Globus pallidus (tissue), 1 donor: ENCODE measurements at regions not wholly inside any gene's neighbourhood (a gene's known extent, or its start where the extent isn't known, plus 50 kb on each side); places are given as distances from the start of the nearest gene placed in this dataset.
"Not testable (repeated sequence)": the region's sequence is repeated elsewhere in the genome, so short reads cannot be mapped to it uniquely, and the experiment has no call there.

Experiments
- DNase-seq: peaks from one replicate; pipeline ENCODE4 v3.0.0-alpha.2; 2015; ENCODE audit warnings: low spot score

DNA sequence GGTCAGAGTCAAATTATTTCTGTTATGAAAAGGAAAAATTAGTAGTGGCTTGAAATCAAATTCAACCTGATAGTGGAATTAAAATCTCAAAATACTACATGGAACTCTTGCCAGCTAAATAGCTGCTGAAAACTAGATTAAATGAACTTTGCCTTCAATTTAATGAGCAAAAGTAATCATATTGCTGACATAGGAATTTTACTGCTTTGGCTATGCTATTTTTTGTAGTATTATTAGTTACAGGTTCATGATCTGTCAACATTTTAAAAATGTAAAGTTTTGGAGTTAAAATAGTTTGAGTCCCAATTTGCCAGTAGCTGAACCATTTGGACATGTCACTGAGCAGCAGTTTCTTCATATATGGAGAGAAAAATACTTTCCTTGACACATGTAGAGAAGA is 81.4 kb downstream of the RERGL start:
- DNase-seq, result no peak

- no peak for DNase-seq
These were observed 90.7 kb downstream of the RERGL start for GRCh38 chr12:17999174-17999801.

- DNase-seq, result peak; percentile 33
These were observed 97.9 kb downstream of the RERGL start for GRCh38 chr12:17992002-17992656.

DNA sequence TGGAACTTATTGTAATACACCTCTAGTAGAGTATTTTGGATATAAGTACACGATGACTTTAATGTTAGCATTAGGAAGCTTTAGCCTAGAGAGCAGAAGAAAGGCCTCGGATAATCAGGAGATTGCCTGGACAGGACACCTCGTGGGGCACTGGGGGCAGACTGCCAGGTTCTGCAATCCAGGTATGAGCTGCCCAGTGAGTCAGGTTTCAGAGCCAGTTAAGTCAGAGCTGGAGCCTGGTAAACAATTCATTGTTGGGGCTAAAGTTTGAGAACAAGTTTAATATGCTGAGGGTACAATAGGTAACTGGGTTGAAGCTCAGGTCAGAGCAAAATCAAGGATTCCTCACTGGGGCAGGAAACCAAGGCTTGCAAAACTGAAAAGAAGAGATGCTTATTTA is 107.4 kb downstream of the RERGL start:
- no peak for DNase-seq

DNA sequence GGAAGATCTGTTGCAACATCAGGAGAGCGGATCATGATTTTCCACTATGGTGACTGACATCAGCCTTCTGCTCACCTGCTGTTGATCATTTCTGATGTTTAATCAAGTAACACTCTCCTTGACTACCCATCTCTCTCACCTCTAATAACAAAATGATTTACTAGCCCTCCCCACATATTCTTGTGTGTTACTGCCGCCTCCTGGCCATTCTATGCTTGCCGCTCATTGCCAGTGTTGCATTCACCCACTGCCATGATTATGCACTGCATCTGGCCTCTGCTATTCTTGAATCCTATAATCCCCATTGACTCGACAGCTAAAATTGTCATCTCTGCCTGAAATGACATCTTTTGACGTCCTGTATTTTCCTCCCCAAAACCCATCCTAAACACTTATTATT is 113.8 kb downstream of the RERGL start:
- DNase-seq, result no peak

DNA sequence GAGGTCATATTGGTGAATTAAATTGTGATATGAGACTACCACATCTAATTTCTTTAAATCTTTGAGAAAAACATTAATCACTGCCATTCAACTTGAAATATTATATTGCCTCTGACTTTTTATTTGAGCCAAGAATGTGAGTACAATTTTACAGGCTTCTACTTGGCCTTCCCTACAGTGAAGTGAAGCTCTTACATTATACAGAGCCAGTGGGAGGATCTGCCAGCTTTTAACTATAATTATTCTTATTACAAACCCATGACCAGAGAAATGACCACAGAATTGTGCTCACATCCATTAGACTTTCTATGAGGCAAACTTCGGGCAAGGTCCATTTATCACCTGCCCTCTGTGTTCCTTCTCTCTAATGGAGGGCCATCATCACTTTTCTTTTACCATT is 114.2 kb downstream of the RERGL start:
- DNase-seq, result no peak

- DNase-seq, result no peak
These were observed 114.8 kb downstream of the RERGL start for GRCh38 chr12:17975239-17975638.

GRCh38 chr12:17971850-17972249 is 118.1 kb downstream of the RERGL start:
- DNase-seq, result no peak

- DNase-seq, result no peak
These were observed 135.2 kb downstream of the RERGL start for GRCh38 chr12:17954788-17955187.

DNA sequence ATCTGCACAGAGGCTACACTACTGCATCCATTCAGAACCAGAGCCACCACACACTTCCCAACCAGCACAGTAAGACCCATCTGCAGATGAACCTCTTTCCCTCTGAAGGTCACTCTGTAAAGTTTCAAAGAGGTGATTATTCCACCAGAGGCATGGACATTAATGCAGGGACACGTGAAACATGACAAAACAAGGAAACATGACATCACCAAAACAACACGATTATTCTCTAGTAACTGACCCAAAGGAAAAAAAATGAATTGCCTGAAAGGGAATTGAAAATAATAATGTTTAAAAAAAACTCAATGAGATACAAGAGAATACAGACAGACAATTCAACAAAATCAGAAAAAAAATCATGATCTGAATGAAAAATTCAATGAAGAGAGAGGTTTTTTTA is 139.1 kb downstream of the RERGL start:
- DNase-seq, result no peak

- DNase-seq, result no peak
These were observed 140.3 kb downstream of the RERGL start for GRCh38 chr12:17949558-17950141.

DNA sequence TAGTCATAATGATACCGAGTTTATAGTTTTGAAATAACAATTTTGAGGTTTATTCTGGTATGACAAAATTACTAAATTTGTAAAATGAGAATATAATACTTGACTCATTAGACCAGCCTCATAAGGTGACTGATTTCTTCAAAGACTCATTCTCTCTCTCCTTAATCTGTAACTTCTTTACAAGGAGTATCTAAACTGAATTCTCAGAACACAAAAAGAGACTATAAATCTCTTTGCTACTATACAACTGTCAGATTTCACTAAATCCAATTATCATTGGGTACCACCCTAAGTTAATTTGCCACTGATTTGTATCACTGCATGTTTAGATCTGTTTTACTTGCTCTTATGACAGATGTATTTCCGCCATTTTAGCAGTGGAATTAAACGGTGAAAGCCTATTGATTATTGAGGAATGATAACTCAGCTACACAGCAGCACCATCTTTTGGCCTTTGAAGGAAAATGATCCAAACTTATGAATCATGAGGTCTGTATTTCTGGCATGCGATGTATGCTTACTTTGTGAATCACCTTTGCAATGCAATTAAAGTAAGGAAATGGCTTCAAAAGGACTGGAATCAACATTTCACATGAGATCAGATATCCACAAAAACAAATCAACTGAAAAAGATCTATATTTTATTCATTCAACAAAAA is 161.2 kb downstream of the RERGL start:
- no peak for DNase-seq

- no peak for DNase-seq
These were observed 172.0 kb downstream of the RERGL start for GRCh38 chr12:17918013-17918412.

DNA sequence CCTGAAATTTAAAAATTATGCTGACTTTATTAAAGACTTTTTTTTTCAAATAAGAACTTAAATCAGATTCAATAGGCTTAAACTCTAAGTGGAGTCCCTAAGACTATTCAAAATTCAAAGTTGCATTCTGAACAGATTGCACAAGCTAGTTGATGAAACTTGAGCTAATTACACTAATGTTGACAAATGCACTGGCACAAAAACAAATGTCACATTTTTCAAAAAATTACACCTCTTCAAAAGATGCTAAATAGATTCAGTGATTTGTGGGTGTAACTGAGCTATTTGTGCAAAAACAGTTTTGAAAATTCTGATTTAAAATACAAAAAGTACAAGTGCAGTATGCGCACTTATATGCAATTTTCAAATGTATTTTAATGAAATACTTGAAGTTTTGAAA is 205.4 kb downstream of the RERGL start:
- DNase-seq, result no peak

GRCh38 chr12:17878714-17879113 is 211.3 kb downstream of the RERGL start:
- DNase-seq, result no peak

DNA sequence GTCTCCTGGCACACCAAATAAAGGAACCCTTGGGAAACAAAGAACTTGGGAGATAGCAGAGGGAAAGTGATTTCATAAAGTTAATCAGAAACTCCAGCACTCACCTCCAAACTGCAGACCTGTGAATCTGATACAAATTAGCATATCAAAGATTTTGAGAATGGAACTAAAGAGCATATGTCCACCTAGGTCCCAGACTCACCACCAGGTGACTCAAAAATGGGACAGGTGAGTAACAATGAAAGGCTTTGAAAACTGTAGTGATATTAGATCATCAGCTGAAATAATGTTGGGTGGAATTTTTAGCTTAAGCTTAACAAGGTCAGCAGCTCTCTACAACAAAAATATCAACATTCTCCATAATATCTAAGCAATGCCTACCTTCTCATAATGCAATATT is 214.8 kb downstream of the RERGL start:
- DNase-seq, result no peak

DNA sequence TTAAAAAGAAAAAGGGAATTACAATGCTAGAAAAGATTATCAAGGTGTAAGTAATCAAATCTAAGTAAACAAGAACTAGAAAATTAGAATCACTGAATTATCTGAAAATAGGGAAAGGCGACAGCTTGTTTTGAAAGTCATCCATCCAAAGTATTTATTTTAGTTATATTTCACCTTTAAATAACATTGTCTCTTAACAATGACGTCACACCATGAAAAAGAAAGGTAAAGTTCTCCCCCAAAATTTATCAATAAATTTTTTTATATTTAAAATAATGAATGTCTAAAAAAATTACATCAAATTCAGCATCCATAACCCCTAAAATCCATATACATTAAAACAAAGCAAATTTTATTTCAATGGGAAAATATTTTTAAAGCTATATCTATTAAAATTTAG is 223.2 kb downstream of the RERGL start:
- no peak for DNase-seq

GRCh38 chr12:17855548-17855947 is 234.4 kb downstream of the RERGL start:
- not testable (repeated sequence) for DNase-seq

DNA sequence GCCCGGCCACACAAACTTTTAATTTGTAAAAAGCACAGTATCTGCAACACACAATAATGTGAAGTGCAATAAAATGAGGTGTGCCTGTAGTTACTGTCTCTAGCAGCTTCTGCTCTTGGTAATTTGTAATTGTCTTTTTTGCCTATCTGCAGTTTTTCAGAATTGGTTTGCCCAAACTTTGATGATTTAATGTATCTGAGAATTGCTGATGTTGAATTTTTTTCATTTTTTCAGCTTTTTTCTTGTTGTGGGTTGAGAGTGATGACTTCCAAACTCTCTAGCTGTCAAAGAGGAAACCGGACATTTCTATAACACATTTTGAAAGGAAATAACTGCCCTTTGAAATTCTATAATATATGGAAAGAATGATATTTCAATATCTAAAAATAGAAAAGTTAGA is 236.9 kb downstream of the RERGL start:
- DNase-seq, result no peak

DNA sequence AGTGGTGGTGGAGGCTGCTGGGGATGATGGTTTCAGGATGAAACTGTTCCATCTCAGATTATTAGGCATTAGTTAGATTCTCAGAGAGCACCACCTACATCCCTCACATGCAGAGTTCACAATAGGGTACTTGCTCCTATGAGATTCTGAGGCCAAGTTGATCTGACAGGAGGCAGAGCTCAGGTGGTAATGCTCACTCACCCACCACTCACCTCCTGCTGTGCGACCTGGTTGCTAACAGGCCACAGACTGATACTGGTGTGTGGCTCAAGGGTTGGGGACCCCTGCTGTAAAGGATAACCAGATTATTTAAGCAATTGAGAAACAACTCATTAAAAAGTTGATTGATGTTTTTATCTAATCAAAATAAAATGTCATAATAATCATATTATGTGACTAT is 248.5 kb downstream of the RERGL start:
- DNase-seq, result no peak

DNA sequence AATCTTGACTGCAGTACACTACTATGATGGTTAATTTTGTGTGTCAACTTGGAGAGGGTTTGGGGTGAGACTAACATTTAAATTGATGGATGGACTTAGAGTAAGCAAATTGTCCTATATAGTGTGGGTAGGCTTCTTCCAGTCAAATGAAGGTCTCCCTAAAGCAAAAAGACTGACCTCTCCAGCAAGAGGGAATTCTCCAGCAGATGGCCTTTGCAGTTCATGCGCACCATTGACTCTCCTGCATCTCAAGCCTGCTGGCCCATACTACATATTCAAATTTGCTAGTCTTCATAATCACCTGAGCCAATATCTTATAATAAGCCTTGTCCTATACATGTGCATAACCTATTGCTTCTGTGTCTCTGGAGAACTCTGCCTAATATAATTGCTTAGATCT is 260.2 kb downstream of the RERGL start:
- no peak for DNase-seq

DNA sequence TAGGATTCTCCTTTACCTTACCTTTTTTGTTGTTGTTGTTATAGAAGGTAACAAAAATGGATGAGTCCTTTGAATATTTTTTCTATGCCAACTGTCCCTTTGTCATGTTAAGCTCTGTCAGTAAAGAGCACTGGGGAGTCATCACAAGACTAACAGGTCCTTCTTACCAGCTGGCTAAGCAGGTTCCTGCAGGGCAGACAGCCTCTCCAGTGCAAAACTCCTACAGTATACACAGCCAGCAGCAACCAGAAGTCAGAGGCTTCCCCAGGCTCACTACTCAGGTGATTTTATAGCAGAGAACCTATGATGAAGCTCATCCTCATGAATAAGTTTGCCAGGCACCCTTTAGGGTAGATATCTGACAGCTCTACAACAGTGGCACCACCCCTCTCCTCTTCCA is 271.1 kb downstream of the RERGL start:
- DNase-seq, result no peak

DNA sequence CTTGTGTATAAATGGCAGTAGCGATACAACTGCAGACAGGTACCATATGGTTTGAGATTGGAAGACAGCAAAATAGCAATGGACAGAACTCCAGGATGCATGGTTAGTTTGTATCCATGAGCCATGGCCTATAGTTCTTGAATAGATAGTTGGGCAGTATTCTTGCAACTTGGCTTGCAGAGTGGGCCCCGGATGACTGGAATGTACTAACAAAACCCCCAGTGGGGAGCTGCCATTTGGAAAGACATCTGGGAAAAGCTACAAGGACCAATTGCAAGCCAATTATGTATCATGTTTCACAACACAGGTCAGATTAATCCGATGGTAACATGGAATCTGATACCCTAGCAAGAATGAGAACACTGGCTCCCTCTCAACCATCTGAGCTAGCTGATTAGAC is 279.6 kb downstream of the RERGL start:
- DNase-seq, result no peak
